GM19328 (cell line): ENCODE measurements at regions not wholly inside any gene's neighbourhood (a gene's known extent, or its start where the extent isn't known, plus 50 kb on each side); places are given as distances from the start of the nearest gene placed in this dataset.

Source experiments
- ATAC-seq: cut with Tn5 transposase; IDR thresholded peaks from one replicate; pipeline ENCODE4 v1.9.1; 2021; ENCODE audit warnings: mild to moderate bottlenecking, moderate library complexity; ENCODE audit not compliant: unreplicated experiment

DNA sequence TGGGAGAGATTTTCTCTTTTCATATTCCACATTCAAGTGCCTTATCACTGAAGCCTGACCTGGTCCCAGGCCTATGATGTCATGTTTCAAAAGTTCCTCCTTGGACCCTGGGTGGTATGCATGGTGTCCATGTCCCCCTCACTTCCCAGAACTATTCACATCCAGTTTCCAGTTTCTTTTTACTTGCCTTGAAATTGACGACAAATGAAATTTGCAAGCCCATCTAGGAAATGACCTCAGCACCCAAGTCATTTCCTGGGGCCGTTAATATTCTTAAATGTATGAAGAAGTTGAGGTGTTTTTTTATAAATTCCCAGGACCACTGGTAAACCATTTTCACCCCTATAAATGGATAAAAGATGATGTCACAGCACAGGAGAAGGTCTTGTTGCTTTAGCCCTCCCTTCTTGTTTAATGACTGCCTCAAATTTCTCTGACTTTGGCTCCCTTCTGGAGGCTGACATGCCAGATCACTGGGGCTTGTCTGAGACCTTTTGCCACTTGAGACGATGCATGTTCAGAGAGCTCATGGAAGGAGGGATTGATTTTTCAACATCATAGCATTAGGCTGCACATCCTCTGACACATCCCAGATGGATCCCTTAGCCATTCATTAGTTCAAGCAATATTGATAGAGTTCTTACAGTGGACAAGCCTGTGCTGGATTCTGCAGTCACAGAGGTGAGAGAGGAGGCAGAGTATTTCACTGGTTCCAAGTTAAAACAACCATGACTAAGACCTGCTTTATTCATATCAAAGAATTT, 221.3 kb downstream of the PLPP3 start:
- no peak for ATAC-seq

DNA sequence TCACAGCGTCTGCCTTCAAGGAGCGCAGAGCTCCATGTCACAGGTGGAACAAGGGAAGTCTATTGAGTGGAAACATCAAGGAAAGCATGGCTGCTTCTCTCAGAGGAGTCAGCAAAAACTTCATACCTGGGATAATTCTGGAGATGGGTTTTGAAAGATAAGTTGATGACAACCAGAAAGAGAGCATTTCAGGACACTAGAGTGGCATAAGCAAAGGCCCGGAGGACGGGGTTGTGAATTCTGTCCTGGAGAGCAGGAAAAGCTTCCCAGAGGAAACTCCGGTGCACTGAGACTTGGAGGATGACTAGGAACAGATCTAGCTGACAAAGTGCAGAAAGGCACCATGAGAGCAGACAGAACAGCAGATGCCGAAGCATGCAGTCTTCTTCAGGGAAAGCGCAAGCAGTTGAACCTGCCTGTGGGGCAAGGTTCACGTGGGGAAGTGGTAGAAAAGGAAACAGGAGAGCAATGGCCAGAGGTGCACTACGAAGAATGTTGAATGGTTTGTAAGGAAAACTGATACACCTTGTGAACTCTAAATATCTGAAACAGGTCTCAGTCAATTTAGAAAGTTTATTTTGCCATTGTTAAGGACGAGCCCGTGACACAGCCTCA, 222.9 kb downstream of the PLPP3 start:
- no peak for ATAC-seq

DNA sequence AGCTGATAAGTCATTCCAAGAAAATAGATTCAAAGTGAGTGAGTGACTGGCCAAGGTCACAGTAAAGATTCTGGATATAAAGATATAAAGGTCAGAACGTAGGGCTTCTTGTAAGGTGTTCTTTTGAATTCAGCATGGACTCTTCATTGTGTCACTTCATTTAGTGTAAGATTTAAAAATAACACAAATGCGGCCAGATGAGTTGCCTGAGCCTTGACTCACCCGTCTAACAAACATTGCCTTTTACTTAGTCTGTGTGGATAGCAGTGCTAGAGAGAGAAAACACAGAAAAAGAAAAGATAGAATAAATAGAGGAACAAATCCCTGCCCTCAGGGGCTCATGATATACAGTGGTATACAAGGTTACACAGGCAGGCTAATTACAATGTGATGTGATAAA, 223.4 kb downstream of the PLPP3 start:
- ATAC-seq = no peak

DNA sequence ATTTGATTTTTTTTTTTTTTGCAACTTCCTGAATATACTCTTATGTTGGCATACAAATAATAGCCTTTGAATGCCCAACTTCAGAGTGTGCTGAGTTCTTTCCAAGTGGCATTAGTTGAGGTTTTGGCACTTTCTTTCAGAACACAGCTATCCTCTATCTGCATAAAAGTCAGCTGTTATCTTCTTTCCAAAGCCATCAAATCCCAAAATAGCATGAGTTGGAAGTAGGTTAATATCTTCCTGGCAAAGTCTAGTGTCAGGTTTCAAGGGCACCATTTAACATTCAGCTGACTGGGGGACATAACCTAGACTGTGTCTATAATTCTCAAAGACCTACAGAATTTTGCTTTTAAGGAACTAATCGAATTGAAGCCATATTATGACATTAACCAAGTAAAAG, 223.9 kb downstream of the PLPP3 start:
- no peak for ATAC-seq

DNA sequence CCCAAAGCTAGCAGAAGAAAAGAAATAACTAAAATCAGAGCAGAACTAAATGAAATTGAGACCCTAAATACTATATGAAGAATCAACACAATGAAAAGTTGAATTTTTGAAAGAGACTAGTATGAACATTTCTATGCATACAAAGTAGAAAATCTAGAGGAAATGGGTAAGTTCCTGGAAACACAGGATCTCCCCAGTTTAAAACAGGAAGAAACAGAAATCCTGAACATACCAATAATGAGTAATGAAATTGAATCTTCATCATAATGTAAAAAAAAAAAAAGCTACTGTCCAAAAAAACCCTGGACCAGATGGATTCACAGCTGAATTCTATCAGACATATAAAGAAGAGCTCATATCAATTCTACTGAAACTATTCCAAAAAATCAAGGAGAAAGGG, 233.5 kb downstream of the PLPP3 start:
- ATAC-seq = no peak

DNA sequence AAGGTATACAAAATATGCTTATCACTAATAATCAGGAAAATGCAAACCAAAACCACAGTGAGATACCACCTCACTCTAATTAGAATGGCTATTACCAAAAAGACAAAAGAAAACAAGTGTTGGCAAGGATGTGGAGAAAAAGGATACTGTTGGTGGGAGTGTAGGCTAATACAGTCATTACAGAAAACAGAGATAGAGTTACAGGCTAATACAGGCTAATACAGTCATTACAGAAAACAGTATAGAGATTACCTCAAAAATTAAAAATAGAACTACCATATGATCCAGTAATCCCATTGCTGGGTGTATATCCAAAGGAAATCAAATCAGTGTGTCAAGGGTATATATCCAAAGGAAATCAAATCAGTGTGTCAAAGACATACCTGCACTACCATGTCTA, 238.4 kb downstream of the PLPP3 start:
- no peak for ATAC-seq

DNA sequence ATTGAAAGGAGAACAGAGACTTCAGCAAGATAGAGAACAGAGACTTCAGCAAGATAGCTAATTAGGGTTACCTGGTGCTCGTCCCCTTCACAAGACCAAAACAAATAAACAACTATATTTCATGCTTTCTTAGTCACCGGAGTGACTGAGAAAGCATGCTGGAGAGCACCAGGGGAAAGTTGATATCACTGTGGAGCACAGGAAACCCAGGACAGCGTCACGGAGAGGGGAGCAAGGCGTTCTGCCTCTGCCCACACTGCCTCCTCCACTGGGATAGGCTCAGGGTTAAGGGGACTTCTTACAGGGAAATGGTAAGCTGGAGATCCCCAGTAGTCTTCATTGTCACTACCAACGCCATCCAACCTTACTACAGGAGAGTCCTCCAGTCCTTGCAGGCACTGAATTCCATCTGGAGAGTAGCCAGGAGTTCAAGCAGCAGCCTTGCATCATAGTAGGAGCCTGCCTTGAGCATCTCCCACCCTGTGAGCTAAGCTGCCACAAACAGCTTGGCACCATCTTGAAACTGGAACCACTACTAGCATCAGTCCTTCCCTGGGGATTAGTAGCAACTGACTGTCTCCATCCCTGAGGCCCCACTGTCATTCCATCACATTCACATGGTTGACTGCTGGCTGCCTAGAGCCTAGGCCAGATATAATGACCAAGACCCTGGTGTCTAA, 239.4 kb downstream of the PLPP3 start:
- ATAC-seq = no peak

DNA sequence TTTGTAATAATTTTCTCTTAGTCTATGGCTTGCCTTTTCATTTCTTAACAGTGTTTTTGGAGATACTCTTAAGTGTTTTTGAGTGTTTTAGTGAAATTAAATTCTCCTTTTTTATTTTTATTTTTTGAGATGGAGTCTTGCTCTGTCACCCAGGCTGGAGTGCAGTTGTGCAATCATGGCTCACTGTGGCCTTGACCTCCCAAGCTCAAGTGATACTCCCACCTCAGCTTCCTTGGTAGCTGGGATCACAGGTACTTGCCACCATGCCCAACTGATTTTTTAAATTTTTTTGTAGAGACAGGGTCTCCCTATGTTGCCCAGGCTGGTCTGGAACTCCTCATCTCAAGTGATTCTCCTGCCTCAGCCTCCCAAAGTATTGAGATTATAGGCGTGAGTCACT, 240.3 kb downstream of the PLPP3 start:
- no peak for ATAC-seq

DNA sequence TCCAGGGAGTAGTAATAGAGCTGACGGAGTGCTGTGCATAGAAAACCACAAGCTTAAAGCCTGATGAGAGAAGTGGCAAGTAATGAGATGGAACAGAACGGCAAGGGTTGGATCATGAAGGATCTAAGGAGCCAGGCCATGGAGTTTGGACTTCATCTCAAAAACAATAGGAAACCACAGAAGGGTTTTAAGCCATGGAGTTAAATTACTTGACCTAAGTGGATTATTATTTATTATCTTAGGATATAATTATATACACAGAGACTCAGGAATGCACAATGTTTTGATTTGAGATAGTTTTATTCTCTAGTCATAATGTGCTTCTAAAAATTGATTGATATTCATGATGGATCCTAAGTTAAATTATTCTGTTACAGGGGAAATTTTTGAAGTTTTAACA, 242.4 kb downstream of the PLPP3 start:
- ATAC-seq = no peak

DNA sequence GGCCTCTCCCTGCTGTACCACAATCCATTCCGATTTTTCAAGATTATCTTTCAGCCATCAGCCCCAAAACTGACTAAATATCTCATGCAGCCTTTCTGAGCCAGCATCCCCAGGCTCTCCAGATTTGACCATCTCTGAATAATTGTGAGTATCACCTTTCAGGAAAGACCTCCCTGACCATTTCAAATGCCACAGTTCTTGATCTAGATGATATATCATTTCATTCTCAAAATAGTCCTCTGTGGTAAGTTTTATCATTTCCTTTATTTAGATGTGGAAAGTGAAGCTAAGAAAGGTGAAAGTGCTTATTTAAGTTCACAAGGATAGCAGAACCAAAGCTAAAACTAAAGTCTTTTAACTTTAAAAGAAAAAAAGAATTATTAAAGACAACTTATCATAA, 244.0 kb downstream of the PLPP3 start:
- no peak for ATAC-seq

DNA sequence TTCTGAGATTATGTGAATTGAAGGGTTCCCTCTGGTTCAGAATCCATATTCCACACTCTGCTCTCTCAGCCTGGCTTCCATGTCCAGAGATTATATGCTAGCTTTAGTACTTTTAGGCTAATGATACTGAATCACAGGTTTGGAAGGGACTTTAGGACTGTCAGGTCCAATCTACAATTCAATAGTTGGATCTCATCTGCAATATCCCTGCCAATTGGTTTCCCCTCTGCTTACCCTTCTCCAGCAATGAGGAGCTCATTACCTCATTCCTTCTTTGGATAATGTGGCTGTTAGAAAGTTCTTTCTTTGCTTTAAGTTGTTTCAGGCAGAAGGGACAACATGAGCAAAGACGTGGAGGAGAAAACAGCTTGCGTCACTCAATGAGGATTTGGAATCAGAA, 245.3 kb downstream of the PLPP3 start:
- no peak for ATAC-seq

DNA sequence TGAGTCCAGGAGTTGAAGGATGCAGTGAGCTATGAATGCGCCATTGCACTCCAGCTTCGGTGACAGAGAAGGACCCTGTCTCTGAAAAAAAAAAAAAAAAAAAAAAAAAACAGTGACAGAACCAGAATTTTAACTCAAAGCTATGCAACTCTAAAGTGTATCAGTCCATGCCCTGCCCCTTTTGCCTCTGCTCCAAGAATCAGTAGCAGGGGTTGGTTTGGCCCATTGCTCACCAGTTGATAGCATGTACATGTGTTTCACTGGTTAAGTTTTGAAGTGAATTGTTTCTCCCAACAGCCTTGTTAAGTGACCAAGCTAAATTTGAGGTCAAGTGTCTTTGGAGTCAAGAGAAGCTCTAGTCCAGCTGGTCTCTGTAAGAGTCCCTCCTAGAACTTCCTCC, 245.9 kb downstream of the PLPP3 start:
- ATAC-seq = no peak

DNA sequence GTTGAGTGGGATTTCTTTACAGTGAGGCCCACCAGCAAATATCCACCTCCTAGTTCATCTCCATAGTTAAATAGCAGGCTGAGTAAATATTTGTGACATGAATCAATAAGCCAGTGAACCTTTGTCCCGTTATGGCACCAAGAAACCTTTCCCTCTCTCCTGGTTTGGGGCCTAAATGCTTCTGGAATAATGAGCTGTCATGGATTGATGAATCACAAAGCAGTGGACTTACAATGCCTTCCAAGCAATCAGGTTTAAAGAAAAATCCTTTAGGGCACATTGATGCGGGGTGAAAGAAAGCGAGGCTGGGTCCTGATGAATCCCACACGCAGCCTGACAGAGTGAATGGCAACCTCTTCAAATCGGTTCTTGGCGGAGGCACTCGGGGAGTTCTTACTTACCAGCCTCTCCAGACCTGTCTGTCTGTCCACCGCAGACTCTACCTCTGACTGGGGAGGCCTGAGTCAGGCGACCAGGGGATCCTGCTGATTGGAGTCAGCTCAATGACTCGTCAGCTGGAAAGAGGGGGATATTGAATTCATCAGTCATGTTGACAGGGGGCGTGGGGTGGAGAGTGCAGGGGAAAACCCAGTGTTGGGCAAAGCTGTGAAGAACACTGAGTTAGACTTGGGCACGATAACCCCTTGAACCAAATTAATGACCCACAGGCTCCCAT, 247.3 kb downstream of the PLPP3 start:
- no peak for ATAC-seq

DNA sequence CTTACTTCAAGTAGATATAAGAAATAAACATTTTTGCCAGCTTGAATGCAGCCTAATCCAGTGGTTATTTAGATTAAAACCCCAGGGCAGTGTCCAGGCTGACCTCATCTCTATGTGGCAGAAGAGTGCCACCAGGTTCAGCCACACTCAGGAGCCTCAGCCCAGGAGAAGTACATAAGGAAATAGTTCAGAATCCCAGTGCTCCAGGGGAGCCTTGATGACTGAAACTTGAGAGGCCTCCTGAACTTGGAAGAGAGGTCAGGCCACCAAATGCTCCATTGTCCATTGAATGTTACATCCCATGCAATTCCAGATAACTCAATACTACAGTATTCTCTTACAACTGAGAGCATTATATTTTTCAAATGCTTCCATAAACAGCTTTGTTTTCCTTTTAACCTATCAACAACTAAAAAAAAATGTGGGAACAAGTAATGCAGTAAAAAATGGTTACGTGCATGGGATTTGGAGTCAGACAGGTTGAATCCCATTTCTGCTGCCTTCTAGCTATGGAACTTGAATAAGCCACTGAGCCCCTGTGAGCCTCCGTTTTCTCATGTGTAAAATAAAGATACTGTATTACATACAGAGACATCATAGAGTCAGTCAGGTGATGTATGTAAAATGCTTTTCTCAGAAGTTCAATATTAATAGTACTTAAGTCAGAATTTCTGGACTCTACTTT, 248.0 kb downstream of the PLPP3 start:
- ATAC-seq = no peak

DNA sequence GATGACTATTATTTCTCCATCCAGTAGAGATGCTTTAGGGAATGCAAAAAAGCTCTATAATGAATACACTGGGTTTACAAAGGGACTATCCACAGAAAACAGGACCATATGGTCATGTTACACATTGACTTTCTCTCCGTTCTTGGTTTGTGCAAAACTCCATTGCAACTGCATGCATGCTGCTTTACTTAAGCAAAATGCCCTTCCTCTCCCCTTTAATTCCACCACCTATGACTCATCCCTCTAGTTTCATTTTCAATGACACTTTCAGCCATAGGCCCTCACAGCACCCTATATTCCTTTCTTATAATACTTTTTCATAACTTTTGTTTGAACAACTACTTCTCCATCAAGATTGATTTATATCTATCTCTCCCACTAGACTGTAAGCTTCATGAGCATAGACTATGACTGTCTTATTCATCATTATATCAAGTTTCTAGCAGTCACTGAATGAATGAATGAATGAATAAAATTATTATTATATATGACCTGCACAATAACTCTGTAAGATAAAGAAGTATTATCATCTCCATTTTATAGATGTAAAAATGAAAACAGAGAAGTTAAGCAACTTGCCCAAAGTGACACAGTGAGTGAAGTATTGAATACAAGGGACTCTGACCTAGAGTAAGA, 248.9 kb downstream of the PLPP3 start:
- ATAC-seq = peak; percentile 84

DNA sequence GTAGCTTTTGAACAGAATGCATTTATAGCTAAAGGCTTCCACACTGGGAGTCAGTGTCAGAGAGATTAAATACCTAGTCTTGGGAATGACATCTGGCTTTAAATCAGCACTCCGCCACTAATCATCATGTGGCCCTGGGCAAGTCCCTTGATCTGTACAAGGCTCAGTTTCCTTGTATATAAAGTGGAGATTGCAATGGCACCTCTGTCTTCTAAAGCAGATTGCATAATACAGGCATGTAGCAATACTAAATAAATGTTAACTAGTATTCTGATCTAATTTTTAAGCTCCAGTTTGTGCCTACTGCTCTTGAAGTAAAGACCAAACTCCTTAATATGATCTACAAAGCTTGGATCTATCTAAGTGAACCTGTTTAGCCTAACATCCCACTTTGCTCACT, 249.4 kb downstream of the PLPP3 start:
- no peak for ATAC-seq

DNA sequence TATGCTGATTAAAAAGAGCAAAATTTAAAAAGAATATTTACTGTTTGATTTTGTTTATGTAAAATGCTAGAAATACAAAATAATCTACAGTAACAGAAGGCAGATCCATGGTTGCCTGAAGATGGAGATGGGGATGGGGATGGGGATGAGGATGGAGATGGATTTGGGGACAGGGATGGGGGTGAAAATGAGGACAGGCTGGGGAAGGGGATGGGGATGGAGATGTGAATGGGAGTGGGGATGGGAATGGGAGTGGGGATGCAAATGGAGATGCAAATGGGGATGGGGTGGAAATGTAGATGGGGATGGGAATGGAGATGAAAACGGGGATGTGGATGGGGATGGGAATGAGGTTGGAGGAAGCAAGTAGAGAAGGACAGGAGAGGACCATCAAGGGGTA, 252.2 kb downstream of the PLPP3 start:
- no peak for ATAC-seq

DNA sequence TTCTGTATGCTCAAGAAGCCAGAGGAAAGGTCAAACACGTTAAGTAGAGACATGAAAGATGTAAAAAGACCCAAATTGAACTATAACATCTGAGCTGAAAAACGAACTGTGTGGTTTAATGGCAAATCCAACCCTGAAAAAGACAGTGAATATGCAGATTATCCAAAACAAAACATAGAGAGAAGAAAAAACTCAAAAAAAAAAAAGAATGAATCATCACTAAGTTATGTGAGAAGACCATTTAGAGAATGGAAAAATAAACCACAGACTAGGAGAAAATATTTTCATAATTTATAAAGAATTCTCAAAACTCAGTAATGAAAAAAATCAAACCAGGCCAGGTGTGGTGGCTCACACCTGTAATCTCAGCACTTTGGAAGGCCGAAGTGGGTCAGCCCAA, 253.3 kb downstream of the PLPP3 start:
- no peak for ATAC-seq

DNA sequence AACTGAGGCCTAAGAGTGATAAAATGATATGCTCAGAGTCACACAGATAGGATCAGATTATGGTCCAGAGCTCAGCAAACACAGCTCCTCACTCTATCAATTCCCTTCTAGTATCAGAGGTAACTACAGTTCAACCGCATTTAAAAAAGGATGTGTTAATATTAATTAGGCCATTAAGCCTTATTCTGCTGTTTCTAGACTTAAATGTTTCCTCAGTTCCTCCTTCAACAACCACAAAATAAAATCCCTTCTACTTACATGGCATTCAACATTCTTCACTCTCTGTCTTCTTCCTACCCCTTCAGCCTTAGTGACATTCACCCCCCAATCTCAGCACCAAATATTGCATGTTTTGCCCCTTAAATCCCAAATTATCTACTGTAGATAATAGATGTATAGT, 254.9 kb downstream of the PLPP3 start:
- ATAC-seq = no peak

DNA sequence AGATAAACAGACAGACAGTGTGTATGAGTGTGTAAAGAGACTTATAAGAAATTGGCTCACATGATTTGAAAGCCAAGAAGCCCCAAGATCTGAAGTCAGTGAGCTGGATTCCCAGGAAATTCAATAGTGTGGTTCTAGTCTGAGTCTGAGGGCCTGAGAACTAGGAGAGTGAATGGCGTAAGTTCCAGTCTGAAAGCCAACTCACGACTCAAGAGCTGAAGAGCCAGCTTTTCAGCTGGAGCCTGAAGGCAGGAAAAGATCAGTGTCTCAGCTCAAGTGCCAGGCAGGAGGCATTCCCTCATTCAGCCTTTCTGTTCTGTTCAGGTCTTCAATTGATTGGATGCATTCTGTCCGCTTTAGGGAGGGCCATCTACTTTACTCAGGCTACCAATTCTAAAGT, 257.2 kb downstream of the PLPP3 start:
- no peak for ATAC-seq

DNA sequence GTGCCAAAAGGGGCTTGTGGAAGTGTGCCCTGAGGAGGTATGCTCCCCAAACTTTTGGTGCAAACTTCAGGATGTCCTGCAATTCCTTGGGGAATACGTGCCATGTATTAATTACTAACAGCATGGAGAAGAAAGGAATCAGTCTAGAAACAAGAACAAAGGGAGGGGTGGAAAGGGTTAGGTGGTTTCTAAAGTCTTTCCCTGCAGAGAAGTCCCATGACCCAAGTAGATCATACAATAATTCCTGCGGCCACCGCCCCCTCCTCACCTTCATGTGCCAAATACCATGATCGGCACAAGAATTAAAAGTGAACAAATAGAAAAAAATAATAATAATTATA, 258.2 kb downstream of the PLPP3 start:
- ATAC-seq = no peak
